Stimulated activated CD4-positive, alpha-beta T cell treated with anti-CD3 and anti-CD28 coated beads, Interleukin-15, amount 100 ng/mL, for 48 hours (primary cell): ENCODE measurements at regions not wholly inside any gene's neighbourhood (a gene's known extent, or its start where the extent isn't known, plus 50 kb on each side); places are given as distances from the start of the nearest gene placed in this dataset.

Experiments used
- DNase-seq, 2 donors: peaks; one replicate each; pipeline ENCODE4 v3.0.0-alpha.2; 2020; ENCODE audit warnings: low read depth in 2 of 2

- no peak for DNase-seq
These were observed 93.2 kb upstream of the RTL6 start for GRCh38 chr22:44591146-44591790.

GRCh38 chr22:44590291-44590690 lies 92.3 kb upstream of the RTL6 start:
- no peak for DNase-seq

GRCh38 chr22:44589831-44590230 lies 91.8 kb upstream of the RTL6 start:
- DNase-seq, result no peak

DNA sequence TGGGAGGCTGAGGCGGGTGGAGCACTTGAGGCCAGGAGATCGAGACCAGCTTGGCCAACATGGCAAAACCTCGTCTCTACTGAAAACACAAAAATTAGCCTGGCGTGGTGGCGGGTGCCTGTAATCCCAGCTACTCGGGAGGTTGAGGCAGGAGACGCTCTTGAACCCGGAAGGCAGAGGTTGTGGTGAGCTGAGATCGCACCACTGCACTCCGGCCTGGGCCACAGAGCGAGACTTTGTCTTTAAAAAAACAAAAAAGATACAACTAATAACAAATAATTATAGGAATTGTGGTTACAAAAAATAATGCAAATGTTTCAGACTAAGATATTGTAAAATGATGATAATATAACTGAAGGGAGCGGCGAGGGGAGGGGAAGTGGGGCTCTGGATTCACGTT lies 90.3 kb upstream of the RTL6 start:
- DNase-seq, result no peak

DNA sequence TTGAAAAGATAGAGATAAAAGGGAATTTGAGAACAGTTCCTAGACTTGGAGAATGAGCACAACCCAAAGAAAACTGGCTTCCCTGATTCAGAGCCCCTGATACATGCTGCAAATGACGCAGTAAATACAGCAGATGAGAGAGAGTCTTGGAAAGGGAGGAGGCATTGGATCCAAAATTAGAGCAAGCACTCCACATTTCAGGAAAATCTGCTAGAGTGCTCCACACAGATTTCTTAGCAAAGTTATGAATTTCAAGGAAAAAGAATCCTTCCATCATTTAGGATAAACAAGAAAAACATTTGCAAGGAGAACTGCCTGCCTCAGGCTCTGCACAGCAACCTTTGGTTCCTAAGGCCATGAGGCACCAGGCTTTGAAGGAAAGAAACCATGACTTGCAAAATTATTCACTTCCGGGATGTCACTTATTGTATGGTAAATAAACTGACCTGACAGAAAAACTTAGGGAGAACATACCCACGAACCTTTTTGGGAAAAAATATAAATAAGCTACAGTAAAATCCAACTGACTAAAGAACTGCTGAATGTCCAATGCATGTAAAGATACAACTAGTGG lies 89.8 kb upstream of the RTL6 start:
- DNase-seq, result no peak

GRCh38 chr22:44586999-44587736 lies 89.1 kb upstream of the RTL6 start:
- no peak for DNase-seq

- no peak for DNase-seq
These were observed 88.4 kb upstream of the RTL6 start for GRCh38 chr22:44586351-44586990.

DNA sequence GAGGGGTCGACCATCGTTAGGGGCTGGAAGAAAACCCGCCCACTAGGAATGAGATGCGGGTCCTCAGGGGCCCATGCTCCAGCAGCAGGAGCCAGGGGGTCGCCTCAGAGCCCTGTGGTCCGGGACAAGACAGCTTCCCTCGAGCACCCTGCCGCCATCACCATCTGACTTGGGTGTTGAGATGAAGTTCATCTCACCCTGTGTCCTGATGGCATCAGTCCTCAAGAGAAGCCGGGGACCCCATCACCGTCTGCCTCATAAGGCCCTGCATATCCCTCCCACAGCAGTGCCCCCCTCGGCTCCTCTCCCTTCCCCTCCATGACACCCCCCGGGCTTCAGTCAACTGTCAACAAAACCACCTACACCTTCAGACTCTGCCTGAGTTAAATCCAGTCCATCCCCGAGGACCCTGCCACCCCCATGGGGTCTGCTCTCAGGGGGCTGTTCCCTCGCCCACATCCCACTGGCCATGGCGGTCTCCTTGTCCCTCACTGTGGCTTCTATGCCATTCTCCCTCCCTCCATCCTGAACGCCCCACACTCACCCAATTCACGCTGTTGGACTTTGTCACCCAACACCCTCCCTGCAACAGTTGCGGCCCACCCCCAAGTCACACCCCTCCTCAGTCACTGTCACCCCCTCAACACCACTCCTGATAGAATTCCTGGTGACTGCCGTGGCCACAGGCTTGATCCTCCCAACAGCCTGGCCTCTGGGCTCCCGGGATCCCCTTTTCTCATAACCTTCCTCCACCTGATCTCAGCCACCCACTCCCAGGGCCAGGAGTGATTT lies 87.7 kb upstream of the RTL6 start:
- DNase-seq, result no peak

GRCh38 chr22:44584256-44584902 lies 86.3 kb upstream of the RTL6 start:
- DNase-seq, result no peak

DNA sequence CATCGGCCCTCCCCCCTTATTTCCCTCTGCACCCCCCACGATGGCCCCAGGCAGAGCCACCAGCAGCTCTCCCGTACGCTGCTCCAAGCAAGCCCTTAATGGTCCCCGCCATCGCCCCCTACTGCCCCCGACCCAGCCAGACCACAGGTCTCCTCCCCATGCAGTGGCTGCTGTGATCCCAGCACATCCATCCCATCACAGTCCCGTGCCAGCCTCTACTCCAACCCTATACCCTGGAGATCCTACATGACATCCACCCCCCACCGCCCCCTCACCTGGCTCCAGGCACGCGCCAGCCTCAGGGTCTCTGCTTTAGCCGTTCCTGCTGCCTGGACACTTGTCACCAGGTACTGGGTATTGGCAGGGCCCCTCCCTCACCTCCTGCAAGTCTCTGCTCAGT lies 85.8 kb upstream of the RTL6 start:
- DNase-seq, result no peak

DNA sequence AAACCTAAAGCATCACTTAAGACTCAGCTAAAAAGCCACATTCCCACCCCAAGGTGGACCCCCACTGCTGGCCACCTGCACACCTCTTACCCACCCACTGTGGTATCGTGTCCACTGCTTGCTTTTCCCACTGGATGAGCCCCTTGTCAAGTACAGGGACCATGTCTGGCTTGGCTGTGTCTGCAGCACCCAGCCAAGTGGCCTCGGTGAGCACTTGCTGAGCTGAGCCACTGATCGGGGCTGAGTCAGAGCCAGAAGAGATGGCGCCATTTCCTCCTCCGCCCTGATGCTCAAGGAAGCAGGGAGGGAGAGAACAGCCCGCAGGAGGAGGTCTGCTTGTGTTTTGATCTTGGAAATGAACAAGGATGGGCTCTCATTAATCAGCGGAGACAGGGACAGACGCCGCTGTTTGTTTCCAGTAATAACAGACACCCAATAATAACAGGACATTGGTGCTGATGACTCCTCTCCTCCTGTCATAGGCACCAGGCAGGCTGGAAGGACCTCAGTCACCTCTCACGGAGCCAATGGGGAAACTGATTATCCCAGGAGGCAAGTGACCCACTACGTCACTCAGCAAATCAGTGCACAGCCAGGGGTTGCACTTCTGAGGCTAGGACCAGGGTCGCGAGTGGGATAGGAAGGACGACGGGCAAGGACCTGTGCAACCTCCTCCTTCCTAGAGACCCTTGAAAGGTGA lies 85.2 kb upstream of the RTL6 start:
- no peak for DNase-seq

- no peak for DNase-seq
These were observed 84.0 kb upstream of the RTL6 start for GRCh38 chr22:44582016-44582415.

- no peak for DNase-seq
These were observed 83.0 kb upstream of the RTL6 start for GRCh38 chr22:44581096-44581435.

GRCh38 chr22:44580176-44581095 lies 82.4 kb upstream of the RTL6 start:
- DNase-seq, result no peak

GRCh38 chr22:44578516-44579230 lies 80.6 kb upstream of the RTL6 start:
- DNase-seq, result no peak

GRCh38 chr22:44578110-44578457 lies 80.1 kb upstream of the RTL6 start:
- no peak for DNase-seq

- no peak for DNase-seq
These were observed 79.5 kb upstream of the RTL6 start for GRCh38 chr22:44577391-44578109.
